Heart left ventricle (tissue), 13 donors: ENCODE measurements at regions not wholly inside any gene's neighbourhood (a gene's known extent, or its start where the extent isn't known, plus 50 kb on each side); places are given as distances from the start of the nearest gene placed in this dataset.

ENCODE experiments used
- POLR2A ChIP-seq, 2 donors: fragments of 450-650 bp; IDR thresholded peaks; one replicate each; pipeline ENCODE4 v1.6.1; 2017; ENCODE audit warnings: antibody characterized with exemption in 2 of 2, mild to moderate bottlenecking in 2 of 2, moderate library complexity in 2 of 2
- TF ChIP-seq, protein P1 (sequence below), 12 donors: fragments of 200-600 bp; sonication (generic) in 4 of 12; IDR thresholded peaks; one replicate each; pipeline versions ENCODE4 v1.5.0 to v1.8.0; 2018 to 2022; ENCODE audit warnings: antibody characterized with exemption in 12 of 12, mild to moderate bottlenecking in 5 of 12
- donor health status: ischemic (EF 13 %, LVEDD 7.1; RV severe dilation, severe dysfunction).
- donor health status: DM: no; HTN: yes; CAD: no.
- donor health status: DM: no; HTN: no; CAD: no.
- donor health status: ischemic (EF 25% LVEDD 6.9; RV normal size, moderate dysfunction).
- donor health status: ischemic (EF 25% LVEDD 5.7; RV mildly dilated, moderate dysfunction).
- donor health status: ischemic (EF 35%, LVEDD 5.7; RV mildly dilated, moderate dysfunction).
- donor health status: nonischemic (EF 11% LVEDD 7.7; RV severe dilation, severe dysfunction).
- donor health status: DM: yes; HTN: yes; CAD: no.
- donor health status: PGD.
- donor health status: ischemic (EF 29% LVEDD 5.4; RV normal size, mild dysfunction).
- donor health status: nonischemic (EF 23%, LVEDD 6.1; RV moderate dilation, normal function).

DNA sequence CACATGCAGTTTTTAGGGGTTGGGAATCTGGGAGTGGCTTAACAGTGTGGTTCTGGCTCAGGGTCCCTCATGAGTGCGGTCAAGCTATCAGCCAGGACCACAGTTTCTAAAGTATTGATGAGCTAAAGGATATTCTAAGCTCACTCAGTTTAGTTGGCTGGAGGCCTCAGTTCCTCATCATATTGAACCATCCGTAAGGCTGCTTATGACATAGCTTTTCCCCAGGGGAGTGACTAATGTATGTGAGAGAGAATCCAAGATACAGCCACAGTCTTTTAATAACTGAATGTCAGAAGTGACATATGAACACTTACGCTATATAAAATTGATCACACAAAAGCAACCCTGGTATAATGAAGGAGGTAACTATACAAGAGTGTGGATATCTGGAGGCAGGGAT is 245.3 kb downstream of the POLR1F start:
- TF ChIP-seq, protein P1, sequence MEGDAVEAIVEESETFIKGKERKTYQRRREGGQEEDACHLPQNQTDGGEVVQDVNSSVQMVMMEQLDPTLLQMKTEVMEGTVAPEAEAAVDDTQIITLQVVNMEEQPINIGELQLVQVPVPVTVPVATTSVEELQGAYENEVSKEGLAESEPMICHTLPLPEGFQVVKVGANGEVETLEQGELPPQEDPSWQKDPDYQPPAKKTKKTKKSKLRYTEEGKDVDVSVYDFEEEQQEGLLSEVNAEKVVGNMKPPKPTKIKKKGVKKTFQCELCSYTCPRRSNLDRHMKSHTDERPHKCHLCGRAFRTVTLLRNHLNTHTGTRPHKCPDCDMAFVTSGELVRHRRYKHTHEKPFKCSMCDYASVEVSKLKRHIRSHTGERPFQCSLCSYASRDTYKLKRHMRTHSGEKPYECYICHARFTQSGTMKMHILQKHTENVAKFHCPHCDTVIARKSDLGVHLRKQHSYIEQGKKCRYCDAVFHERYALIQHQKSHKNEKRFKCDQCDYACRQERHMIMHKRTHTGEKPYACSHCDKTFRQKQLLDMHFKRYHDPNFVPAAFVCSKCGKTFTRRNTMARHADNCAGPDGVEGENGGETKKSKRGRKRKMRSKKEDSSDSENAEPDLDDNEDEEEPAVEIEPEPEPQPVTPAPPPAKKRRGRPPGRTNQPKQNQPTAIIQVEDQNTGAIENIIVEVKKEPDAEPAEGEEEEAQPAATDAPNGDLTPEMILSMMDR (IDR thresholded peaks at IDR 0.05), result no peak
- no peak for TF ChIP-seq POLR2A (IDR thresholded peaks at IDR 0.05)
